ENCODE measurements at regions not wholly inside any gene's neighbourhood (a gene's known extent, or its start where the extent isn't known, plus 50 kb on each side); places are given as distances from the start of the nearest gene placed in this dataset.
"Not testable (repeated sequence)": the region's sequence is repeated elsewhere in the genome, so short reads cannot be mapped to it uniquely, and the experiment has no call there.

DNA sequence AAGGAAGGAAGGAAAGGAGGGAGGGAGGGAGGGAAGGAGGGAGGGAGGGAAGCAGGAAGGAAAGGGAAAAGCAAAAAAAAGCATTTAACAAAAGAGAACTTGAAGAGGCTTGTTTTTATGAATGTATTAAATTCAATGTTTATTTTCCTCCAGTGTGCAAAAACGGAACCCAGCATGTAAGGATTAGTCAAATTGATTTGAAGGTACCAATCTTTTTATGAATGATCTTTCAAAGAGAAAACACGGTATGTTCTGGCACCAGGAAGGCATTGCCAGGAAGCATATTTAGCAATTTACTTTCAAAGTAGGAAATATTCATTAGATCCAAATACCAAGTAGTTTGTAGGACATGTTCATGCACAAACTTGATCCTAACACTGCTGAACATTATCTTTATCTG is 453.6 kb downstream of the PDGFC start:
- Mint-ChIP-seq H3K9me3 (peaks cover 17% of the 10 kb centered on the region), H3K36me3 (no peaks in the 10 kb centered on the region), H3K4me1 (no peaks in the 10 kb centered on the region), H3K27ac (no peak overlapping the region), H3K4me3 (no peak overlapping the region)
- ATAC-seq (no peak), DNase-seq (ENCODE audit: low spot score in 2 of 2) (no peak)

DNA sequence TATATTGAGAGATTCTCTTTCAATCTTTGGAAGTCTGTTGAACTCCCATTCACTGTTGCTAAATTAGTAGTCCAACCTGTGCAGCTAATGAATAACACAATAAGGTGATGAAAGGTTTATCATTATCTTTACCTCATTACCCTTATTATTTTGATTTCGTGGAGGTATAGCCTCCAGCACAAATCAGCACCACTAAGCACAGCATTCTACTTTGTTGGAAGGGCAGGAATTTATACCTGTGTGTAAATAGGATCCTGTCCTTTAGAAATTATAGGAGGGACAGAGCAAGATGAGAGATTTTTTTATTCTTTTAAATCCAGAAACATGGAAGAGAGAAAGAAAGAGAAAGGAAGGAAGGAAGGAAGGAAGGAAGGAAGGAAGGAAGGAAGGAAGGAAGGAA is 454.1 kb downstream of the PDGFC start:
- ATAC-seq = no peak
- H3K9me3 Mint-ChIP-seq = peaks cover 16% of the 10 kb centered on the region
- H3K36me3 Mint-ChIP-seq = no peaks in the 10 kb centered on the region
- DNase-seq (ENCODE audit: low spot score in 2 of 2) = no peak
- H3K27ac Mint-ChIP-seq = no peak overlapping the region
- no peaks in the 10 kb centered on the region for H3K4me1 Mint-ChIP-seq
- H3K4me3 Mint-ChIP-seq = no peak overlapping the region

DNA sequence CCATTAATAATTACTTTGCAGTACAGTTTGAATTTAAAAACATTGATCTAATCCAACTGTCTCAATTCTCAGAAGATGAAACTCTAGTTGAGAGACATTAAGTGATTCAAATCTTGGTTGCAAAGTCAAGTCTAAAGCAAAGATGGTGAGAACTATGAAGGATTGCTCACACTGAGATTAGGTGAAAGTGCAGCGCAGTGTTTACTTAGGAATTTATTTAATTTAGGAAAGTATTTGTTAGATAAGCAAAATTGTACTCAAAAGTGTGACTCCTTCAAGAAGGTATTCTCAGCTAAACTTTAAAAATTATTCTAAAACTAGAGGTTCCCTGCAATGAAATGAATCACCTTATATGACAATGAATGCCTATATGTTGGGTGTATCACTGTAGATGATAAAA is 454.9 kb downstream of the PDGFC start:
- DNase-seq (ENCODE audit: low spot score in 2 of 2) (no peak), ATAC-seq (no peak)
- Mint-ChIP-seq H3K4me3 (no peak overlapping the region), H3K27ac (no peak overlapping the region), H3K9me3 (peaks cover 14% of the 10 kb centered on the region), H3K4me1 (no peaks in the 10 kb centered on the region), H3K36me3 (no peaks in the 10 kb centered on the region)

DNA sequence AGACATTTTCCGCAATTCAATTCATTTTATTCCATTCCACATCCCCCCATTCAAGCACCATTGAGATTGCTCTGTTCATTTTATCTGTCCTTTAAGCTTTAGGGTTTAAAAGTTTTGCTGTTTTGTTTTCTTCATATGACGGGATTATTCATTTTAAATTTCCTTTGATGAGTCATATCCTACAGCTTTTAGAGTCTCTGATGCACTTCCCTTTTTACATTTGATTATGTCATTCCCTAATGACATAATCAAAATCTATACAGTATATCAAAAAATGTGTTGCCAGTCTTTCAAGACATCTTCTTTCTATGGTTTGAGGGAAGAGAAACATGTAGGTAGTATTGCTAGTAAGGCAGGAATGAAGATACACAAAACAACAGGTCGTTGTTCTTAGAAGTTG is 456.3 kb downstream of the PDGFC start:
- Mint-ChIP-seq H3K4me1 (no peaks in the 10 kb centered on the region), H3K36me3 (no peaks in the 10 kb centered on the region), H3K9me3 (peaks cover 14% of the 10 kb centered on the region), H3K27ac (no peak overlapping the region), H3K4me3 (no peak overlapping the region)
- DNase-seq (ENCODE audit: low spot score in 2 of 2) = no peak
- no peak for ATAC-seq

DNA sequence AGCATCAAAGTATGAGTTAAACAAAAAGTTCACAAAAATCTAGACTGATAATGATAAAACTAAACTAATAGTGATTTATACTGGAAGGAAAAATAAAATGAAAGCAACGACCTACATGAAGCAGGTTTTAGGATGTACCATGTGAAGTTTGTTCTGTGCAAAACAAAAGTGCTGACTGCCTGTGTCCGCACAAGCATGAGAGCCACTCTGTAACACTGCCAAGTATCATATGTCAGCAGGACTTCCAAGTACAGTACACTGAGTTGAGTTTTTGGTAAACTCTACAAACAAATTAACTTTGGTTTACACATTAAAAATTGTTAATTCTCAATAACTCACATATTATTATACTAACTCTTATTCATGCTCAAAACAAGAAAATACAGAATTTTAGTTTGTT is 459.0 kb downstream of the PDGFC start:
- Mint-ChIP-seq H3K36me3 (no peaks in the 10 kb centered on the region), H3K4me3 (no peak overlapping the region), H3K9me3 (peaks cover 15% of the 10 kb centered on the region), H3K27ac (no peak overlapping the region), H3K4me1 (no peaks in the 10 kb centered on the region)
- DNase-seq (ENCODE audit: low spot score in 2 of 2) (no peak), ATAC-seq (no peak)

DNA sequence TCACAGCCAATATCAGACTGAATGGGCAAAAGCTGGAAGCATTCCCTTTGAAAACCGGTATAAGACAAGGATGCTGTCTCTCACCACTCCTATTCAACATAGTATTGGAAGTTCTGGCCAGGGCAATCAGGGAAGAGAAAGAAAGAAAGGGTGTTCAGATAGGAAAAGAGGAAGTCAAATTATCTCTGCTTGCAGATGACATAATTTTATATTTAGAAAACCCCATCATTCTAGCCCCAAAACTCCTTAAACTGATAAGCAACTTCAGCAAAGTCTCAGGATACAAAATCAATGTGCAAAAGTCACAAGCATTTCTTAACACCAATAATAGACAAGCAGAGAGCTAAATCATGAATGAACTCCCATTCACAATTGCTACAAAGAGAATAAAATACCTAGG is 461.7 kb downstream of the PDGFC start:
- H3K36me3 Mint-ChIP-seq; ATAC-seq; H3K4me1 Mint-ChIP-seq; H3K27ac Mint-ChIP-seq; H3K4me3 Mint-ChIP-seq; DNase-seq (ENCODE audit: low spot score in 2 of 2): not testable (repeated sequence)
- H3K9me3 Mint-ChIP-seq = peaks cover 15% of the 10 kb centered on the region

DNA sequence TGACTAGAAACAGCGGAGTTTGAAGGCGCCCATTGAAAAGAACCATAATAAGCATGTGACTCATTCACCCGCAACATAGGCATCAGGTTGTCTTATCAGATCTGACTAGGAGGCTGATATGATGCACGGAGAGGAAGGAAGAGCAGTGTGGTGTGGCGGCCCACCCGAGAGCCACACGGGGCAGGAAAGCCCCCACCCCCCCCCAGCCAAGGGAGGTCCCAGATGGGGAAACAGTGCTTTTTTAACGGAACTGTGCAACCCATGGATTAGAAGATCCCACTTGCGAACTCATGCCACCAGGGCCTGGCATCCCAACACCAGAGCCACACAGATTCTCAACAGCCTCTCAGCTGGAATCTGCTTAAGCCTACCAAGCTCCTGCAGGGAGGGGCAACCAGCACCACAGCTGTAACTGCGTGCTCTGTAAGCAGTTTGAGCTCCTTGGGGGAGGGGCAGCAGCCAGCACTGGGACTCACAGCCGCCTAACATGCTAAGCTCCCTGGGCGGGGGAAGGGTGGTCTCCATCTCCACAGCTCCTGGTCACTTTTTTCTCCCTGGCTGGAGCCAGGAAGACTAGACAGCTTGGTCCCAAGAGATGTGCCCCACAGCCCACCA is 466.2 kb downstream of the PDGFC start:
- H3K9me3 Mint-ChIP-seq = peaks cover 31% of the 10 kb centered on the region
- H3K4me3 Mint-ChIP-seq = no peak overlapping the region
- no peaks in the 10 kb centered on the region for H3K4me1 Mint-ChIP-seq
- DNase-seq (ENCODE audit: low spot score in 2 of 2) (no peak), ATAC-seq (no peak)
- H3K27ac Mint-ChIP-seq = no peak overlapping the region
- H3K36me3 Mint-ChIP-seq = no peaks in the 10 kb centered on the region

DNA sequence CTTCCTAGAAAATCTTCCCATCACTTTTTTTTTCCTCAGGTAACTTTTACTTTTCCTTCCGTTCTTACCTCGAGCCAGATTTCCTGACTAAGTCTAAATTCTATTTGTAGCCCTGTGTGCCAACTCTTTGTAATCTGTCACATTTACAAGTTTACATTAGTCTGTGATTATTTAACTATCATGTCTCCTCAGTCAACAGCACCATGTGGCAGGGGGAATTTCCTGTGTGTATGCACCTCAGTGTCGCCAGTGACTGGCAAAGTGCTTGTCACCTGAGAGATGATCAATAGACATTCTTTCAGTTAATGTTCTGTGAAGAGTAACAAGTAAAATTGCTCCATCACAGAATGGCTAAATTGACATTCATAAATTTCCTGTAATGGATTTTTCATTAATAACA is 468.5 kb downstream of the PDGFC start:
- no peak overlapping the region for H3K27ac Mint-ChIP-seq
- H3K4me1 Mint-ChIP-seq = no peaks in the 10 kb centered on the region
- no peak for ATAC-seq
- H3K9me3 Mint-ChIP-seq = peaks cover 28% of the 10 kb centered on the region
- H3K4me3 Mint-ChIP-seq = no peak overlapping the region
- no peaks in the 10 kb centered on the region for H3K36me3 Mint-ChIP-seq
- DNase-seq (ENCODE audit: low spot score in 2 of 2) = no peak

DNA sequence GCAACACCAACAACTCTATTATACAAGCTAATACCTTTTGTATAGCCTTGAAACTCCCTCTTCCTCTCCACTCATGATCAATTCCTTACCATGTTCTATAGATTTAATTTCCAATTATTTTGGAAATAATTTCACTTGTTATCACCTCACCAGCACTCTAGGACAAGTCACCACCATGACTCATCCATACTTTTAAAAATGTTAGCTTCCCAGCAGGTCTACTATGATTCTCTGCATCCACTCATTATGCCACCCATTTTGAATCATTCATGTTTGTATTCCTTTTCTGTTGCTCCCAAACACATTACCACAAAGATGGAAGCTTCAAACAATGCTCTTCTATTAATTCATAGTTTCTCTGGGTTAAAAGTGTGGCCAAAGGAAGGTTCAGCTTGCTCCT is 469.6 kb downstream of the PDGFC start:
- Mint-ChIP-seq H3K27ac (no peak overlapping the region), H3K36me3 (no peaks in the 10 kb centered on the region), H3K4me3 (no peak overlapping the region), H3K9me3 (peaks cover 21% of the 10 kb centered on the region), H3K4me1 (no peaks in the 10 kb centered on the region)
- DNase-seq (ENCODE audit: low spot score in 2 of 2) = no peak
- ATAC-seq = no peak

DNA sequence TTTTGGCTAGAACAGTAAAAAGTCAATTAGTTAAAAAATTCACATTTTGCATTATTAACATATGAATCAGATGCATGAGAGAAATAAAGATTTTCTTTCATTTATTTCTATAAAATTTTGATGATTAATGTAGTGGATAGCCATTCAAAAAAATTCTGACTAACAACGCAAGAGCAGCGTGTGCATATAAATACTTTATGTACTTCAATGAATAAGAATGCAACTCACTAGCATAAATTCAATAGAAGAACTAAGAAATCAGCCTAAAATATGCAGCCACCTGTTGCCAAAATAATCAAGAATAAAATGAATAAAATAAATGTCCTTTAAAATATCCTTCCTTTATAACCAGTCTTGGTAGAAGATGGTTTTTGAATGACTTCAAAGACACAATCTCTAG is 471.9 kb downstream of the PDGFC start:
- no peak overlapping the region for H3K4me3 Mint-ChIP-seq
- ATAC-seq (no peak), DNase-seq (ENCODE audit: low spot score in 2 of 2) (no peak)
- peaks cover 17% of the 10 kb centered on the region for H3K9me3 Mint-ChIP-seq
- H3K36me3 Mint-ChIP-seq = no peaks in the 10 kb centered on the region
- no peak overlapping the region for H3K27ac Mint-ChIP-seq
- no peaks in the 10 kb centered on the region for H3K4me1 Mint-ChIP-seq

DNA sequence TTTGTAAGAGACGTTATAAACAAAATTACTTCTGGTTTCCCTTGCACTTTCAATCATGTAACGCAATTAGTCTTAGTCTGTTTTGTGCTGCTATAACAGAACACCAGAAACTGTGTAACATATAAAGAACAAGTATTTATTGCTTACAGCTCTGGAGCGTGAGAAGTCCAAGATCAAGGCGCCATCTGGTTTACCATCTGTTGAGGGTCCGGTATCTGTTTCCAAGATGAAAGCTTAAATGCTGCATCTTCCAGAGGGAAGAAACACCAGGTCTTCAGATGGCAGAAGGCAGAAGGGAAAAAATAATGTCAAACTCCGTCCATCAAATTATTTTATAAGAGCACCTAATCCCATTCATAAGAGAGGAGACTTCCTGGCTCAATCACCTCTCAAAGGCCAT is 474.1 kb downstream of the PDGFC start:
- Mint-ChIP-seq H3K4me3 (no peak overlapping the region), H3K4me1 (no peaks in the 10 kb centered on the region), H3K36me3 (no peaks in the 10 kb centered on the region), H3K27ac (no peak overlapping the region), H3K9me3 (peaks cover 11% of the 10 kb centered on the region)
- no peak for DNase-seq (ENCODE audit: low spot score in 2 of 2)
- ATAC-seq = no peak

DNA sequence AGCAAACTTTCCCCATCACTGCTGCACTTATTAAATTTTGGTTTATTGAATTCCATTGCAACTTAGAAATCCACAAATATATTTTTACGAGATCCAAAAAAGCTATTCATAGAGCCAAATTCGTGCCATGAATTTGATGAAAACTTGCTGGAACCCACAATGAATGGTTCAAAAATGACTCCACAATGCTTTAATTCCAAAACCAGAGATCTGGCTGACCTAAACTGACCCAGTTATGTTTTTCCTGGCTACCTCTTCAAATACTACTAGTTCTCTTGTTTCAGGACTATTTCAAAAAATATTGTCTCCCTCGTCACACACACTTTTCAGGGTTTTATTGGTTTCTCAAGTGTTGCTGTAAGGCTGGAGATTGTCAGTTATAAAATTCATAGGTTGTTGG is 474.8 kb downstream of the PDGFC start:
- H3K4me3 Mint-ChIP-seq = no peak overlapping the region
- peaks cover 8% of the 10 kb centered on the region for H3K9me3 Mint-ChIP-seq
- DNase-seq (ENCODE audit: low spot score in 2 of 2) (no peak), ATAC-seq (no peak)
- H3K36me3 Mint-ChIP-seq = no peaks in the 10 kb centered on the region
- no peaks in the 10 kb centered on the region for H3K4me1 Mint-ChIP-seq
- no peak overlapping the region for H3K27ac Mint-ChIP-seq

DNA sequence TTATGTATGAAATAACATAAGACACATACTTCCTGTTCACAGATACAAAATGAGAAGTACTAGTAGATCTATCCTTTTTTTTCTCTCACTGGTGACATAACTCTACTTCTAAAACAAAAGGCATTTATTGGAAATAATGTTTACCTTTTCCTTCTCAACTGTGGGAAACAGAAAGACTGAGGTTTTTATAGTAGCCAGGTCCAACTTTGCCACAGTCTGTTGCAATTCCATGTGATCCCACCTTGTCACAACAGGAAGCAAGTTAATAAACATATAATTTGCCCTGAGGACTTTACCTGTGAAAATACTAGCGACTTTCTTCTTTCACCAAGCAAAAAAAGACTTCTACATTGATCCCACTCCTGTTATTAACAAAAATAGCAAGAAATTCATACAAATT is 475.8 kb downstream of the PDGFC start:
- no peaks in the 10 kb centered on the region for H3K36me3 Mint-ChIP-seq
- H3K9me3 Mint-ChIP-seq = peaks cover 8% of the 10 kb centered on the region
- no peaks in the 10 kb centered on the region for H3K4me1 Mint-ChIP-seq
- H3K27ac Mint-ChIP-seq = no peak overlapping the region
- no peak overlapping the region for H3K4me3 Mint-ChIP-seq
- DNase-seq (ENCODE audit: low spot score in 2 of 2) (no peak), ATAC-seq (no peak)

DNA sequence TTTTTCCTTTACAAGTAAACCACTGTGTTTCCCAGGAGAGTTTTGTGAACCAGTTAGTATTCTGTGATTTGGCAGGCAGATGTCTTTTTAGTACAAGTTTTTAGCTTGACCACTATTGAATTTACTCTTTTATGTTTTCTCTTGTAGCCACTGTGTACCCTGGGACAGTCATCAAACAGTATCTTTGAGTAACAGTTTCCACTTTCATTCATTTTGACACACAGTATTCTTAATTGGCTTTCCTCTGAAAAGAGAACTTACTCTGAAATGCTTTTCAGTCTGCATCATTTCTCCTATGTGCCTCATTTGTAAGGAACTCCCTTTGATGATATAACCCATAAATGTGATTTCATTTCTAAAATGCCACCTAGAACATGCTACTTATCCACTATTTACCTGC is 476.5 kb downstream of the PDGFC start:
- Mint-ChIP-seq H3K4me3 (no peak overlapping the region), H3K4me1 (no peaks in the 10 kb centered on the region), H3K9me3 (peaks cover 9% of the 10 kb centered on the region), H3K27ac (no peak overlapping the region), H3K36me3 (no peaks in the 10 kb centered on the region)
- ATAC-seq (no peak), DNase-seq (ENCODE audit: low spot score in 2 of 2) (no peak)

DNA sequence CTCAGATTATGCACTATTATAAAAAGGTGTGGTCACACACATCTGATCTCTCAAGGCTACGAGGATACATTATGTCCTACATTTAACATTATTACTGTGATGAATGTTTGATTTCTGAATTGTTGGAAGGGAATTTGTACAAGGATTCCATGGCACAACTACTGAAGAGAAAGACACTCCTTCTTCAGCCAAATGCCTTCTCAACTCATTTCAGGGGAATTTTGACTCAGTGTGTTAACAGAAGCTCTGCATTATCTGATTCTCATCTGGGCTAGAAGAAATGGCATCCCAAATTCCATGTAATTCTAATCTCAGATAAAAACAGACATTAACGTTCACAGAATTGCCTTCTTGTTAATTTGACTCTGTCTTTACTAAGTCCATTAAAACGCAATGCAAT is 477.7 kb downstream of the PDGFC start:
- ATAC-seq = no peak
- no peak for DNase-seq (ENCODE audit: low spot score in 2 of 2)
- H3K9me3 Mint-ChIP-seq = peaks cover 12% of the 10 kb centered on the region
- no peak overlapping the region for H3K4me3 Mint-ChIP-seq
- no peaks in the 10 kb centered on the region for H3K4me1 Mint-ChIP-seq
- H3K27ac Mint-ChIP-seq = no peak overlapping the region
- H3K36me3 Mint-ChIP-seq = no peaks in the 10 kb centered on the region

DNA sequence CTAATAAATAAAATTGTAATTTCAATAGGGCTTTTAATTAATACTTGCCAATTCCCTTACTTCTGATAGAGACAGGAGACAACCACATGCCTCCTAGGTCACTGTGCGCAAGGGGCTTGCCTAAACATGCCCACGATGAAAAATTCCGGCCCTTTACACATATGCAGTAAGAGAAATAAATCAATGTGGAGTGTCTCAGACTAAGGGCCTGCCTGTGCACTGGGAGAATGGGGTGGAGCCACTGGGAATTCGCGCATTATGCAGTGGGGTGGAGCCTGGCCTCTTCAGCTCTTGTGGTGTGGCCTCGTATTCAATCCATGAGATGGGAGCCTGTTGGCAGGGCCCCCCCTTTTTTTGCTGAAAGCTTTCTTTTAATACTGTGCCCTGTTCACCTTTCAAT is 484.5 kb downstream of the PDGFC start:
- no peak for ATAC-seq
- Mint-ChIP-seq H3K36me3 (no peaks in the 10 kb centered on the region), H3K4me1 (no peaks in the 10 kb centered on the region), H3K27ac (no peak overlapping the region), H3K9me3 (peaks cover 13% of the 10 kb centered on the region), H3K4me3 (no peak overlapping the region)
- DNase-seq (ENCODE audit: low spot score in 2 of 2) = no peak

DNA sequence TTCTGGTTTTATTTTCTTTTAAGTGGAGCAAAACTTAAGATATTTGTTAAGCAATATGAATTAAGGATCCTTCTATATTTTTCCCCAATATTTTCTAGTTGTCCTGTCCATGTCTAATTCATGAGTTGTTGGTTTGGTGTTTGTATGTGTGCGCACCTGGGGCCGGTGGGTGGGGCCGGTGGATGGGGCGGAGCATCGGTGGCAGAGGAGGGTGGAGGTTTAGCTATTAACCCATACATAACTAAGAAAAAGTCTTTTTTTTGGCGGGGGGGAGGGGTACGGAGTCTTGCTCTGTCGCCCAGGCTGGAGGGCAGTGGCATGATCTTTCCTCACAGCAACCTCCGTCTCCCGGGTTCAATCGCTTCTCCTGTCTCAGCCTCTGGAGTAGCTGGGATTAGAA is 489.8 kb downstream of the PDGFC start:
- peaks cover 3% of the 10 kb centered on the region for H3K9me3 Mint-ChIP-seq
- ATAC-seq (no peak), DNase-seq (ENCODE audit: low spot score in 2 of 2) (no peak)
- H3K4me1 Mint-ChIP-seq = no peaks in the 10 kb centered on the region
- no peak overlapping the region for H3K27ac Mint-ChIP-seq
- no peaks in the 10 kb centered on the region for H3K36me3 Mint-ChIP-seq
- no peak overlapping the region for H3K4me3 Mint-ChIP-seq
